NCI-H1048 (cell line): ENCODE measurements at regions not wholly inside any gene's neighbourhood (a gene's known extent, or its start where the extent isn't known, plus 50 kb on each side); places are given as distances from the start of the nearest gene placed in this dataset.
"Not testable (repeated sequence)": the region's sequence is repeated elsewhere in the genome, so short reads cannot be mapped to it uniquely, and the experiment has no call there.

Source experiments
- DNase-seq: peaks from one replicate; lab custom pipeline; 2025; lab: John Stamatoyannopoulos, UW

DNA sequence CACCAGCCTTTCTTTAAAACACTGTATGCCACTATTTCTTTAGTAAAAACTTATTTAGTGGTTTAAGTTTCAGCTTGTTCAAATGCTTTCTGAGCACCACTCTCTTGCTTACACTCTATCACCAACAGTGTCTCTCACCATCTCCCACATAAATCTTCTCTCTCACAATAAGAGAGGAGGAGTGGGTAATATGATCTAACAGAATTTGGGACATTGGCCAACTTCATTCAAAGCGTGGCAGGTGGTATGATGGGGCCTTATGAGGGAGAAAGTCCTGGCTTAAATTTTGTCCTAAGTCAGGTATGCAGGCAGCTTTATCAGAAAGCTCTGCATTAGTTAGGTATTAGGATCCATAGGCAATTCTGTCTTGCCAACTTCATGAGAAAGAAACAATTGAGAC, 1132.5 kb downstream of the TUSC7 start:
- DNase-seq = no peak

- no peak for DNase-seq
Measured at GRCh38 chr3:117843356-117843755, 1133.8 kb downstream of the TUSC7 start.

GRCh38 chr3:117844676-117845075, 1135.1 kb downstream of the TUSC7 start:
- DNase-seq = no peak

DNA sequence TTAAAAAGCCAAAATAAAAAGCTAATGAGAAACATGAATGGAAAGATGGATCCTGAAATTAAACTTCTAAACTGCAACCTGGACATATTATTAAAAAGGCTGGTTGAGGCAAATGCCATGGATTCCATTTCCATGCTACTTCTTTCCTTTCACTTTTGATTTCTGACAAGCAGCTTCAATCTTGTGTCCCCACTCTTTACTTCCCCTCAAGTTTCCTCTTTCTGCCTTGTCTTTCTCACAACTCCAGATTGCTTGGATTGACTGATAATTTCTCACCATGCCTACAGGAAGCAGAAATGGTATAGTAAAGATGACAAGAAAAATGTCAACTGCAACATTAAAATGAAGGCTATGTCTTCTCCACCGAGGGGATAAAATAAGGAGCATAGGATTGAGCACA, 1136.7 kb downstream of the TUSC7 start:
- no peak for DNase-seq

- no peak for DNase-seq
Measured at GRCh38 chr3:117848606-117849005, 1139.0 kb downstream of the TUSC7 start.

GRCh38 chr3:117853923-117854668, 1144.5 kb downstream of the TUSC7 start:
- DNase-seq = no peak

DNA sequence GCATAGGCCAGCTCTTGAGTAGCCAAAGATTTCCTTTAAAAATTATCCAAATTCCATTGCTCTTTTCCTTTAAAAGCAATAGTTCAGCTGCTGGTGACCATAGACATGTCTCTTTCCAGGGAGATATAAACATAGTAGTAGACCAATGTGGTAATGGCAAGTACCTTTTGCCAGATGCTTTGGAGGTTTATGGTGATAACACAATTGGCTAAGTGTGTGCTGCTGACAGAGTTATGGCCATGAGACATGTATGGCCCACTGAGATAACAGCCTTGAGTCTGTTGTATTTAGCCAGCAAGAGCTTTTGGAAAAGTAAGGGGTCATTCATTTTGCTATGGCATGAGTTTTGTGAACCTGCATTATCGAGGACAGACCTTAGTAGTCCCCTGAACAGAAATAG, 1146.8 kb downstream of the TUSC7 start:
- no peak for DNase-seq

GRCh38 chr3:117863146-117863545, 1153.6 kb downstream of the TUSC7 start:
- no peak for DNase-seq

DNA sequence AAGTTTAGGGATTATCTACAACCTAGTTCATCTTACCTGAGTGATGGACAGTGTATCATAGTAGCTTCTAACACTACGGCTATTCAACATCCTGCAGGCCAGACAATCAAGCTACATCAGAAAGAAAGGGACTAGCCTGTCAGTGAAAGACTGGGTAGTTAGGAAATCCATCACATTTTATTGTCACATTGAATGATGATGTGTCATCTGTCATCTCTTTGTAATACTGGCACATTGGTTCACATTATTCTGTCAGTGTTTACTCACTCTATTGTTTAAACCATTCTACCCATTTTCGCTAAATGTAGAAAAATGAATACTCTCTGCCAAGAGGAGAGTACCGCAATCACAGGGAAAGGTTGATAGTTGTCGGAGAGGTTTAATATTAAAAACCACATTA, 1155.8 kb downstream of the TUSC7 start:
- DNase-seq = no peak

GRCh38 chr3:117868766-117869165, 1159.2 kb downstream of the TUSC7 start:
- DNase-seq = no peak

- no peak for DNase-seq
Measured at GRCh38 chr3:117871934-117872333, 1162.4 kb downstream of the TUSC7 start.

DNA sequence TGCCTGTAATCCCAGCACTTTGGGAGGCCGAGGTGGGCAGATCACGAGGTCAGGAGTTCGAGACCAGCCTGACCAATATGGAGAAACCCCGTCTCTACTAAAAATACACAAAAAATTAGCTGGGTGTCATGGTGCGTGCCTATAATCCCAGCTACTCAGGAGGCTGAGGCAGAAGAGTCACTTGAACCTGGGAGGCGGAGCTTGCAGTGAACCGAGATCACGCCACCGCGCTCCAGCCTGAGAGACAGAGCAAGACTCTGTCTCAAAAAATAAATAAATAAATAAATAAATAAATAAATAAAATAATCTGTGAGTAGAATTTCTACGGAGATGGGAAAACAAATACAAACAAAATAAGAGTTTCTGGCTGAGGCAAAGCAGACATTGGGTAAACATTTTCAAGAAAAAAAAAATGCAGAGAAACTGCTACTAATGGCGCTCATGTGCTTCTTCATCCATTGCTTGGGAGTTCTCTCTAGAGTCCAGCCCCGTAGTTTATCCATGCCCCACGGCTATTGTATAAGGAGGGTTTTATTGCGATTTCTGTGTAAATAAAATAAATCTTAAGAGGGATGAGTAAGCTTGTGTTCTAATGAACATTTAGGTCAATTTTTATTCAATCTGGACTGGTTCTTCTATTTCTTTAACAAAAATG, 1161.9 kb downstream of the IGSF11 start:
- not testable (repeated sequence) for DNase-seq

DNA sequence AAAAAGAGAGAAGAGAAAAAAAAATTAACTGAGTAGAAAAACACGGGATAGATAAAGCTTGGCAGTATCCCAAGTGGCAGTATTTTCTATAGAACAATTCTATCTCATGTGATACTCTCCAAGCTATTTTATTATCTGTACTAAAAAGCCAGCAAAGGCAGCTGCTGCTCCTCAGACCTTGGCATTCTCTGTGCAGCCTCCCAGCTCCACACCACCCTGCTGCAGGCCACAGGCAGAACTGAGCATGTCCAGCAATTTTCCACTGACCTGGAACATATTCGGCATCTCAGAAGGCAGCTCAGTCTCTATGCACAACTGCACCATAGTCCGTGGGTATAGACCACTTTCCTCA, 1161.4 kb downstream of the IGSF11 start:
- DNase-seq = no peak

- no peak for DNase-seq
Measured at GRCh38 chr3:117874028-117874690, 1160.5 kb downstream of the IGSF11 start.

DNA sequence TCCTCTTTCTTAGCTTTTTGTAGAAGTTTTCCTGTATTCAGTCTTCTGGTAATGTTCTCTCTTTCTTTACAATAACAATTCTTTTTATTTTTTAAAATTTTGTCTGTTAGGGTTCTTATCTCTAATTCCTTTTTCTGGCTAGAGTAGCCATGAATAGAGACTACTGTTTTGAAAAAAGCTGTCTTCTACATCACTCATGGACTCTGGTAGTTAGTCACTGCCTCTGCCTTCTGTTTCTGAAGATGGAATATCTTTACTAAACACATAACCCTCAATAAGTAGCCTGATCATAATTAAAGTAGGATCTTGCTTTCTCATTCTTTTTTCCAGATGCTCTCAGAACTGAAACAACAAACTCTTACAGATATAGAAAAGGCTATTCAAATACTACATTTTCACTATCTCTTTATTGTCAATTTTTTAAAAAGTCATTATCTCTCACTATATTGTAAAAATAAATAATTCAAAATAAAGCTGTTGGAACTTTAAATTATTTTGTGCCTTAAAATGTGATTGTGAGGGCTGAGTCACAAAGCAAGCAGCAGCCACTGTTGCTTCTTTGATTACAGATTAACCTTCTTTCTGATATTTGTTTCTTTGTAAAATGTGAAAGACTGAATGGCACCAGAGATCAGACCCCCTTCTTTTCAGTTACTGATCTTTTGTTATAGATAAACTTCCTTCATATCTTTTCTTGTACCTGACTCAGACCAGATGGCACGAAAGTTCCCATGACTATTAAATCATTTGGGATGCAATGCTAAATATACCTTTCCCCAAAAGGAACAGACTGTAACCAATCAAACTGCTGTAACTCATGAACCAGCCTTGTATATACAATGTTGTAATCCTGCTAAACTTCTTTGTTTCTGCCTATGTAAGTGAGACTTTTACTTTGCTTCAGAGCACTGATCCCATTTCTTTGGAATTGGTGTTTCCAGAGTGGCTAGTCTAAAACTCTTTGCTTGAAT, 1159.5 kb downstream of the IGSF11 start:
- no peak for DNase-seq

GRCh38 chr3:117875887-117876286, 1158.8 kb downstream of the IGSF11 start:
- DNase-seq = no peak

DNA sequence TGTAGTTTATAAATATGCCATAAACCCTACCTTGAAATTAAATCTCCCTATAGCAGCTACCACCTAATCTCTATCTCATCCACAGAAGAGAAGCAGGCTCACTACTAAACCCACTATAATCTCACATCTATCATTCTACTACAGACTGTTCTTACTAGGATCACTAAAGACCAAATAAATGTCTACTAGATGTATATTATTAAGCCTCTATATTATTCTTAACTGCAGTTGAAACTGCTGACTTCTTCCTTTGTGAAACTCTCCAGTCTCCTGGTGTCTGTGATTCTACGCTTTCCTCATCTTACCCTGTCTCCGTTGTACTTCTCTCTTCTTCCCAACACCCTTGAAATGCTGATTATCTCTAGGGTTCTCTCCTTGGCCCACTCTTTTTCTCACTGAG, 1154.0 kb downstream of the IGSF11 start:
- DNase-seq = no peak

GRCh38 chr3:117881210-117881609, 1153.4 kb downstream of the IGSF11 start:
- DNase-seq = no peak

GRCh38 chr3:117885011-117885441, 1149.6 kb downstream of the IGSF11 start:
- no peak for DNase-seq

DNA sequence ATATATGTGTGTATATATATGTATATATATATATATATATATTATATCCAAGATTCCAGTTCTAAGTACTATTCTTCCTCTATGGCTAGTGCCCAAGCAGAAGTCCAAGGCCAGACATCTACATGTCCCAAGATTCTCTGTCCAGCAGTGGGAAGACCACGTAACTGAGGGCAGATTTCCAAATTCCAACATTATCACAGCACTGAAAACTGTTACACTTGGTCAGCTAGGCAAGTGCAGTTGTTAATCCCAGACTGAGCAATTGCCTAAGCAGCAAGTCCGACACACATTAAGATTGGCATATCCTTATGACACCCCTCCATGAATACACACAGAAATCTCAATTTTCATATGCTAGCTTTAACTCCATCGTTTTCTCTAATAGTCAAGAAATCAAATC, 1148.5 kb downstream of the IGSF11 start:
- no peak for DNase-seq

- no peak for DNase-seq
Measured at GRCh38 chr3:117887031-117887430, 1147.6 kb downstream of the IGSF11 start.

- no peak for DNase-seq
Measured at GRCh38 chr3:117887901-117888300, 1146.7 kb downstream of the IGSF11 start.
